Astrocyte (in vitro differentiated cells and primary cell): ENCODE measurements at regions not wholly inside any gene's neighbourhood (a gene's known extent, or its start where the extent isn't known, plus 50 kb on each side); places are given as distances from the start of the nearest gene placed in this dataset.

Source experiments
- CTCF ChIP-seq: IDR thresholded peaks from 2 replicates; pipeline ENCODE4 v1.5.1; 2011; ENCODE audit warnings: low read depth, mild to moderate bottlenecking, inconsistent platforms, low read length, moderate library complexity; ENCODE audit not compliant: insufficient read depth
- EZH2 ChIP-seq: IDR thresholded peaks from 2 replicates; pipeline ENCODE4 v1.6.1; 2012; ENCODE audit warnings: mild to moderate bottlenecking, low read length, inconsistent platforms; ENCODE audit not compliant: insufficient read depth

DNA sequence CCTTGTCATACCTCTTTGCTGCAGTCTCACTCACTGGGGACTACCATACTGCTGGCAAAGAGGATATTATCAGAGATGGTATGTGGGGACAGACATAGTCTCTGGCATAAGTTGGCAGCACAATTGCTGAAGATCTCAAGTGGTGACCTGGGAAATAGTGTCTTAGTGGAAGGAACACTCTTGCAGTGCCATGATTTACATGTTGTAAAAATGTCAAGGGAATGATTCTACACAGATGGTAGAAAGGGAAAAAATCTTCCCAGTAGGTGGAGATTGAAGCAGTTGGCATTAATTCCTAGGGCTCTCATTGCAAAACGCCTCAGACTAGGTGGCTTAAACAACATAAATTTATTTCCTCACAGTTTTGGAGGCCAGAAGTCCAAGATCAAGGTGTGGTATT lies 662.2 kb downstream of the DHX35 start:
- no peak for TF ChIP-seq CTCF
- no peak for TF ChIP-seq EZH2
